ENCODE measurements at regions not wholly inside any gene's neighbourhood (a gene's known extent, or its start where the extent isn't known, plus 50 kb on each side); places are given as distances from the start of the nearest gene placed in this dataset.
"Not testable (repeated sequence)": the region's sequence is repeated elsewhere in the genome, so short reads cannot be mapped to it uniquely, and the experiment has no call there.

DNA sequence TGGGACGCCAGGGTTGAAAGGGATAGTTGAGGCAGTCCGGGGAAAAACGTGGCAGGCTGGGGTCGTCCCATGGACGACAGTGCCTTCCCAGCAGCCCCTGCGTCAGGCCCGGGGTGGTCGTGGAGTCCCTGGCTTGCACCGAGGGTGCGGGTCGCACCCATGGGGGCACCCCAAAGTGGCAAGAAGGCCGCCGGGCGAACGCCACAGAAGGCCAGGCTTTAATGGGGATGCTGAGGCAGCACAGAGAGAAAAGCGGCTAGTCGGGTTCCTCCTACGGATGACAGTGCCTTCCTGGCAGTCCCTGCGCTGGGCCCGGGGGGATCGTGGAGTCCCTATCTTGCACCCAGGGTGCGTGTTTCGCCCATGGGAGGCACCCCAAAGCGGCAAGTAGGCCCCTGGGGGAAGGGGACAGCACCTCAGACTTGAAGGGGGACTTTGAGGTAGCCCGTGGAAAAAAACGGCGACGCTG, 158.6 kb upstream of the ALG10B start:
- no peak for DNase-seq (ENCODE audit: low read depth, low spot score)

DNA sequence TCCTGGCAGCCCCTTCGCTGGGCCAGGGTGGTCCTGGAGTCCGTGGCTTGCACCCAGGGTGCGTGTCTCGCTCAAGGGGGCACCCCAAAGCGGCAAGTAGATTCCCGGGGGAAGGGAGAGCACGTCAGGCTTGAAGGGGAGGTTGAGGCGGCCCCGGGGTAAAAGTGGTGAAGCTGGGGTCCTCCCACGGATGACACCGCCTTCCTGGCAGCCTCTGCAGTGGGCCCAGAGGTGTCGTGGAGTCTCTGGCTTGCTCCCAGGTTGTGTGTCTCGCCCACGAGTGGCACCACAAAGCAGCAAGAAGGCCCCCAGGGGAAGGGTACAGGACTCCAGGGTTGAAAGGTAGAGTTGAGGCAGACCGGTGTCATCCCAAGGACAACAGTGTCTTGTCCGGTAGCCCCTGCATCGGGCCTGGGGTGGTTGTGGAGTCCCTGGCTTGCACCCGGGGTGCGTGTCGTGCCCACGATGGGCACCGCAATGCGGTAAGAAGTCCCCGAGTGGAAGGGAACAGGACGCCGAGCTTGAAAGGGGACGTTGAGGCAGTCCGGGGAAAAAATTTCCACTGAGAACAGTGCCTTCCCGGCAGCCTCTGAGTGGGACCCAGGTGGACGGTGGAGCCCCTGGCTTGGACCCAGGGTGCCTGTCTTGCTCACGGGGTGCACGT, 158.0 kb upstream of the ALG10B start:
- no peak for DNase-seq (ENCODE audit: low read depth, low spot score)

DNA sequence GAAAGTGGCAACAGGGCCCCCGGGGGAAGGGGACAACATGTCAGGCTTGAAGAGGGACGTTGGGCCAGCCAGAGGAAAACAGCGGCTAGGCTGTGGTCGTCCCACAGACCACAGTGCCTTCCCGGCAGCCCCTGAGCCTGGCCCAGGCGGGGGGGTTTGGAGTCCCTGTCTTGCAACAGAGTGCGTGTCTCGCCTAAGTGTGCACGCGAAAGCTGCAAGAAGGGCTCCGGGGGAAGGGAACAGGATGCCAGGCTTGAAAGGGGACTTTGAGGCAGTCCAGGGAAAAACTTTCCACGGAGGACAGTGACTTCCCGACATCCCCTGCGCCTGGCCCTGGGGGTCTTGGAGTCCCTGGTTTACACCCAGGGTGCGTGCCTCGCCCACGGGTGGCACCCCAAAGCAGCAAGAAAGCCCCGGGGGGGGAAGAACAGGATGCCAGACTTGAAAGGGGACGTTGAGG, 157.5 kb upstream of the ALG10B start:
- no peak for DNase-seq (ENCODE audit: low read depth, low spot score)

DNA sequence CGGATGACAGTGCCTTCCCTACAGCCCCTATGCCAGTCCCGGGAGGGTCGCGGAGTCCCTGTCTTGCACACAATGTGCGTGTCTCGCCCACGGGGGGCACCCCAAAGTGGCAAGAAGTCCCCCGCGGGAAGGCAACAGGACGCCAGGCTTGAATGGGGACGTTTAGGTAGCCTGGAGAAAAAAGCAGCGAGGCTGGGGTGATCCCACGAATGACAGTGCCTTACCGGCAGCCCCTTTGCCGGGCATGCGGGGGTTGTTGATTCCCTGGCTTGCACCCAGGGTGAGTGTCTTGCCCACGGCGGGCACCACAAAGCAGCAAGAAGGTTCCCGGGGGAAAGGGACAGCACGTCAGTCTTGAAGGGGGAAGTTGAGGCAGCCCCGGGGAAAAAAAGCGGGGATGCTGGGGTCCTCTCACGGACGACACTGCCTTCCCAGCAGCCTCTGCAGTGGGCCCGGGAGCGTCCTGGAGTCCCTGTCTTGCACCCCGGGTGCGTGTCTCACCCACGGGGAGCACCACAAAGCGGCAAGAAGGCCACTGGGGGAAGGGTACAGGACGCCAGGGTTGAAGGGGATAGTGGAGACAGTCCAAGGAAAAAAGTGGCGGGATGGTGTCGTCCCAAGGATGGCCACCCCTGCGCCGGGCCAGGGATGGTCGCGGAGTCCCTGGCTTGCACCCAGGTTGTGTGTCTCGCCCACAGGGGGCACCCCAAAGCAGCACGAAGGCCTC, 156.8 kb upstream of the ALG10B start:
- no peak for DNase-seq (ENCODE audit: low read depth, low spot score)

DNA sequence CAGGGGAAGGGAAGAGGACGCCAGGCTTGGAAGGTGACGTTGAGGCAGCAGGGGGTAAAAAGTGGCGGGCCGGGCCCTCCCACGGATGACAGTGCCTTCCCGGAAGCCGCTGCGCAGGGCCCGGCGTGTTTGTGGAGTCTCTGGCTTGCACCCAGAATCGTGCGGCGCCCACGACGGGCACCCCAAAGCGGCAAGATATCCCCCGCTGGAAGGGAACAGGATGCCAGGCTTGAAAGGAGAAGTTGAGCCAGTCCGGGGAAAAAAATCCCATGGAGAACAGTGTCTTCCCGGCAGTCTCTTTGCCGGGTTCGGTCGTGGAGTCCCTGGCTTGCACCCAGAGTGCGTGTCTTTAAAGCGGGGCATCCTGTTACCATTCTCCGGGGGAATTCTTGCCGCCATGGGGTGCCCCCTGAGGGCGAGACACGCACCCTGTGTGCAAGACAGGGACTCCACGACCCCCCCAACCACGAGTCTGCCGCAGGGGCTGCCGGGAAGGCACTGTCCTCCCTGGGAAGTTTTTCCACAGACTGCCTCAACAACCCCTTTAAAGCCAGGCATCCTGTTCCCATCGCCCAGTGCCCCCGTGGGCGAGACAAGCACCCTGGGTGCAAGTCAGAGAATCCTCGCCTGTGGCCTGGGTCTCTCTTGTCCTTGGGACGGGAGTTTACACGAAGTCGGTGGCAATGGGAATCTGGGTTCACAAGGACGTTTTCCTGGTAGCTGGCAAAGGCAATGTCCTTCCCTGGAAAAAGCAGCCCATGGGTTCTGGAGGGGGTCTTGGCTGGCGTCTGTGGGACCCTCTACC, 156.1 kb upstream of the ALG10B start:
- no peak for DNase-seq (ENCODE audit: low read depth, low spot score)

DNA sequence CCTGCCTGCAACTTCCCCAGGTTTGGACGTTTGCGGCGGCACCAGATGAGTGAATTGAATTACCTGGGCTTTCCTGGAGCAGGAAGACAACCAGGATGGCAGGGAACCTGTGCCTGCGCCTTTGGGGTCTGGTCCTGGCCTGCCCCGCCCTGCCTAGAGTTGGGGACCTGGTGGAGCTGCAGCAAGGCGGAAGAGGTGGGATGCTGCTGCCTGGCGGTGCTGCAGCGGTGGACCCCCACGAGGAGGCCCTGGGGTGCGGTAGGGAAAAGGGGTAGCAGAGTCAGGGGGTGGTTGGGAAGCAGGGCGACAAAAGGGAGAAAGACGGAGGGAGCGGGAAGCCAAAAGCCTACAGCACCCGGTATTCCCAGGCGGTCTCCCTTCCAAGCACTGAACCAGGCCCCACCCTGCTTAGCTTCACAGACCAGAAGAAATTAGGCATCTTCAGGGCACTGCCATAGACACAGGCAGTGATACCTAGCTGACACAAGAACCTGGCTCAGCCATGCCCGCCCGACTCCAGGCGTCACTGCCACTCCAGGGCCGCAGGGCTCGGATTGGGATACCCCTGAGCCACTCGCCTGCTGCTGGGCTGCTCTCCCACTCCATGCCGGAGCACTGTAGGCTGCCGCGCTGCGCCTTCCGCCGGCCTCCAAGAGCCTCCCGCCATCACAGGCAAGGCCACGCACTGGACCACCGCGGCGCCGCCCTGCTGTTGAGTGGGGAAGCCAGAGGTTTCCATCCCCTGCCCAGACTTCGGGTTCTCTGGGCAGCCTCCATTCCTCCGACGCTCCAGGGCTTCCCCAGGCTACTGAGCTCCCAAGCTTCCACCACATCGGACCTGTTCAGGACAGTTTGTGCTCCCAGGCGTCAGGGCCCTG, 155.2 kb upstream of the ALG10B start:
- DNase-seq (ENCODE audit: low read depth, low spot score): no peak

DNA sequence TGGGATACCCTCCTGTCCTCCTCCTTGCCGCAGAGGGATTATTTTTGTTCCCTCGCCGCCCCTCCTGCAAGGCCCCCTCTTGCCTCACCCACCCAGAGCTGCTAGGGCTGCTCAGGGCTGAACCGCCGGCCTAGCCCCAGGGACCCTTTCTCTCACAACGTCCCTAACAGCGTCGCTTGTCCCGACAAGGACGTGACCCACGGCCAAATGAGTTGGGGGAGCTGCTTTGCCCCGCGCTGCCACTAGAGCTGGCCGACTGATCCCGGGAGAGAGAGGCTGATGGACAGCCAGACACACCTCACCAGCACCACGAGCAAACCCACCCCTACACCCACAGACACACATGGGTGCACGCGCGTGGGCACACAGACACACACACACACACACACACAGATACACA, 154.6 kb upstream of the ALG10B start:
- no peak for DNase-seq (ENCODE audit: low read depth, low spot score)

DNA sequence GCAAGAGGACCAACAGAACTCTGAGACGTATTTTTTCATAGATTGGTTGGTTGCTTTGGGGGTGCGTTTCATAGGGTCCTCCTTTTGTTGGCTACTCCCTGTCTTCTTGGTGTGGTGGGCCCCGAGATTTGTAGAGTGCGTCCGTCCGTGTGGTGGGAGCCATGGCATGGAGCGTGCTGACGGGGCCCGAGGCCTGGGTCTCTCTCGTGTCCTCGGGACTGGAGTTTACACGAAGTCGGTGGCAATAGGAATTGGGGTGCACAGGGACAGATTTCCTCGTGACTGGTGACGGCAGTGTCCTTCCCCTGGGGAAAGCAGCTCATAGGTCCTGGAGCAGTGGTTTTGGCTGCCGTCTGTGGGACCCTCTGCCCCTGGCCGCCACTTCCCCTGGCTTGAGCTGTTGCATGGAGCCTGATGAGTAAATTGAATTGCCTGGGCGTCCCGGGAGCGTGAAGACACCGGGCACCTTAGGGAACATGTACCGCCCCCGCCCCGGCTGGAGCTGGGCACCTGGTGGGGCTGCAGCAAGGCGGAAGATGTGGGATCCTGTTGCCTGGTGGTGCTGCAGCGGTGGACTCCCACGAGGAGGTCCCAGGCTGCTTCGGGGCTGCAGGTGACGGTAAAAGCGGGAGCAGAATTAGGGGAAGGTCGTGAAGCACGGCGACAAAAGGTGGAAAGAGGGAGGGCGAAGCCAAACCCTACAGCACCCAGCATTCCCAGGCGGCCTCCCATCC, 153.7 kb upstream of the ALG10B start:
- DNase-seq (ENCODE audit: low read depth, low spot score): no peak

DNA sequence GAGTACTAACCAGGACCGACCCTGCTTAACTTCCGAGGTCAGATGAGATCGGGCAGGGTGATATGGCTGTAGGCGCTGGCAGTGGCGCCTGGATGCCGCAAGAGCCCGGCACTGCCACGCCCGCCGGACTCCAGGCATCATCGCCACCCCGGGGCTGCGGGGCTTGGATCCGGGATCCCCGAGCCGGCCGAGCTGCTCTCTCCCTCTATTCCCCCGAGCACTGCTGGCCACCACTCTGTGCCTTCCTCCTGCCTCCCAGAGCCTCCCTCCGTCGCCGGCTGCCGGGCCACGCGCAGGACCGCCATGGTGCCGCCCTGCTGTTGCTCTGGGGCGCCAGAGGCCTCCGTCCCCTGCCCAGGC, 153.2 kb upstream of the ALG10B start:
- no peak for DNase-seq (ENCODE audit: low read depth, low spot score)

DNA sequence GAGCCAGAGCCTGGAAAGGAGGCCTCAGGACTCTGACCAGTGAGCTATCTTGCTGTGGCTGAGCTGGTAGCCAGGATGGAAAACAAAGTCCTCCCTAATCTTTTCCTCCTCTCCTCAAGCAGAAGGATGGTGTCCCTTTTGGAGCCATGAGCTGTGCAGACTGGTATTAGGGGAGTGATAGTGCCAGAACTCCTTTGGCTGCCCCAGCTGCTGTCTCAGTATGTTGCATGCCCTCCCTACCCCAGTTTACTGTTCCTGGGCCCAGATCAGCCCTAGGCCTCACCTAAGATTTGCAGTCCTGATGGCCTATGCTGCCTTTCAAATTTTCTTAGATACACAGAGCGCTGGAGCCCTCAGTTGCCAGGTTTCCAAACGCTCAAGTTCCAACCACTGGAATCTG, 150.3 kb upstream of the ALG10B start:
- no peak for DNase-seq (ENCODE audit: low read depth, low spot score)

DNA sequence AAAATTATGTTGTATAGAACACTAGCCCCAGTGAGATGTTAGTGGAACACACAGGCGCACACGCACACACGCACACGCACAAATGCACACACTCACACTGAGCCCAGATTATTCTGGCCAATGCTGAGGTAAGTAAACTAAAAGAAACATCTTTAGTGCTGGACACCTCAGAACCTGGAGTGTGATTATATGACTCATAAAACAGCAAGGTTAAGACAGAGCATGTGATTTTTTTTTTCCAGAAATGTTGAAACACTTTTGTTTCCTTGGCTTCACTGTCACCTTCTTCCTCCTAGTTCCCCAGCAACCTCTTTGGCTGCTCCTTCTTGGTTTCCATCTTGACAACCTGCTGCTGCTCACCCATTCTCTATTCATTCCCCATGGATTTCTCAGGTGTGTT, 141.0 kb upstream of the ALG10B start:
- DNase-seq (ENCODE audit: low read depth, low spot score): no peak

DNA sequence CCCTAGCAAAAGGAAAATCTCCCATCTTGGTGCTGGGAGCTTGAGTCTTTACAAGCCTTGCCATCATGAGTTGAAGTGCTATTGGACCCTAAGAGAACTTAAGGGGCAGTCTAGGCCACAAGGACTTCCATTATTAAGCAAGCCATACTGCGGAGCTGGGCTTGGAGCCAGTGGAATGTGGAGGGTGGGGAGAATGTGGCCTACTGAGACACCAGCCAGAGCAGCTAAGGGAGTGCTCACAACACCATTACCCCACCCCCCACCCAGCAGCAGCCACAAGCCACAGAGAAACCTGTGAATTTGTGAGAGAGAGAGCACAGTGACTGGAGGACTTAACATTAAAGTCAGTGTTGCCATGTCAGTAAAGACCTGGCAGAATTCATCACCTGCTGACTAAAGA, 133.0 kb upstream of the ALG10B start:
- DNase-seq (ENCODE audit: low read depth, low spot score): not testable (repeated sequence)

DNA sequence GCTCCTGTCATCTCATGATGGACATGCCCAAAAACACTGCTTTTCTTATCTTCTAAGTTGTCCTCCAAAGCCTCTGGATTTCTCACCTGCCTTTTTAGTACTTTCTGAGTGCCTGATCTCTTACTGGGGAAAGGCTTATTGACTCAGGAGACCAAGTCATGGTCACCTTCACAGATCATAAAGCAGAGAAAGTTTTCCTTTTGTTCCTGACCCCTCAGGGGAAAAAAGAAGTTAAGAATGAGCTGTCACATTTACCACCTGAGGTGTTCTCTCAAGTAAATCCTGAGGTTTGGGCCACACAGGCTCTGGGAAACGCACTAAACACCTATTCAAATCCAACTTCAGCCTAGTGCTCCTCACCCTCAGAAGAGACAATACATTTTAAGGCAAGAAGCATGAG, 119.3 kb upstream of the ALG10B start:
- DNase-seq (ENCODE audit: low read depth, low spot score): not testable (repeated sequence)

DNA sequence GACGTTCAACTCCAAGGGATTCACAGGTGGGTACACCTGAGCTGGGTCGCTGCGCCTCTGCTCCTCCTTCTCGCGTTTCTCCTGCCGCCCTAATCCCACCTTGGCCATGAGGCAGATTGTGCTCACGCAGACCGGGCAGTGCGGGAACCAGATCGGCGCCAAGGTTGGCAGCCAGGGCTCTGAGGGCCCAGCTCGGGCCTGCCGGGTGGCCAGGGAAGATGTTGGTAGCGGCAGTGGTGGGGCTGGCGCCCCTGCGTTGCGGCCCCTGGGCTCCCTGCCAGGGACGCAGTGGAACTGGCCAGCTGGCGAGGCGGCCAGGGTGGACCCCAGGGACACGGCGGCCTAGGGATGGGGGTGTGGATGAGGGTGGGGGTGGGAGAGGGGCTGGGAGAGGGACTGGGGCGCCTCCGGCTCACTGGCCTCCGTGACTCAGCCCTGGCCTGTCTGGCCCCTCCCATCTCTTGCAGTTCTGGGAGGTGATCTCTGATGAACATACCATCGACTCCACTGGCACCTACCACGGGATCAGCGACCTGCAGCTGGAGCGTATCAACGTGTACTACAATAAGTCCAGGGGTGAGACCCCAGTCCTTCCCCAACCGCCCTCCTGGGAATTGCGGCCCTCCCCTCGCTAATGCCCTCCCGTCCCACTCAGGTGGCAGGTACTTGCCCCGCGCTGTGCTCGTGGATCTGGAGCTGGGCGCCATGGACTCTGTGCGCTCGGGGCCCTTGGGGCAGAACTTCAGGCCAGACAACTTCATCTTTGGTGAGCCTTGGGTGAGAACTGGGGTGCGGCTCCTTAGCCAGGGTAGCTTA, 114.9 kb upstream of the ALG10B start:
- DNase-seq (ENCODE audit: low read depth, low spot score): no peak

DNA sequence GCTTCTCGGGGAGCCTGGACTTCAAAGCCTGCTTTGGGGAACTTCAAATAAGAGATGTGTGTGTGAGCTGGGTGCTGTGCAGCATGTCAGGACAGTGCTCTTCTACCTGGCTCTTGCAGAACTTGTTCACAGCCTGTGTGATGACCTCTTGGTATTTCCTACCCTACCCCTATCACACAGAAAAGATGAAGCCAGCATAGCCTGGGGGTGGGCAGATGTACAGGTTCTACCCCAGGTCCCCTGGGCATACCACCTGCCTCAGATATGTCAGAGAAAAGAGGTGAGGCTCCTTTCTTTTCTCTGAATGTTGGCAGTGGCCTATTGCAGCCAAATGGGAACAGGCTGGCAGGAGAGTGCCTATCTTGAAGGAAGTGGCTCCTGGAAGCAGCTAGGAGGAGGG, 111.7 kb upstream of the ALG10B start:
- DNase-seq (ENCODE audit: low read depth, low spot score): no peak

DNA sequence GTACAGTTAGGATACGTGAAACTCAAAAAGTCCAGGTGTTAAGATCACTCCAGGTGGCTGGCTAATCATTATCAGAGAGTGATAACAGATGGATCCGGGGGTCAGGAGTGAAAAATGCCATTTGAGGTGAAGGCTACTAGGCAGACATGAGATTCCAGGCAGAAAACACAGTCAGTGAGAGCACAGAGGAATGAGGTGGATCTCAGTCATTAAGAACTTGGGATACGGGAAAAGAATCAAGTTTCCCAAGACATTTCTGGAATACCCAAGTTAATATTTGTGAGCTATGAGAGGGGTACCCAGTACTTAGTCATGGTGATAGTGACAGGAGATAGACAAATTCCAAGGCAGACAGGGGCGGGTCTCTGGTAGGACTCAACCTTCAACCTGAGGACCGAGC, 94.6 kb upstream of the ALG10B start:
- no peak for DNase-seq (ENCODE audit: low read depth, low spot score)

DNA sequence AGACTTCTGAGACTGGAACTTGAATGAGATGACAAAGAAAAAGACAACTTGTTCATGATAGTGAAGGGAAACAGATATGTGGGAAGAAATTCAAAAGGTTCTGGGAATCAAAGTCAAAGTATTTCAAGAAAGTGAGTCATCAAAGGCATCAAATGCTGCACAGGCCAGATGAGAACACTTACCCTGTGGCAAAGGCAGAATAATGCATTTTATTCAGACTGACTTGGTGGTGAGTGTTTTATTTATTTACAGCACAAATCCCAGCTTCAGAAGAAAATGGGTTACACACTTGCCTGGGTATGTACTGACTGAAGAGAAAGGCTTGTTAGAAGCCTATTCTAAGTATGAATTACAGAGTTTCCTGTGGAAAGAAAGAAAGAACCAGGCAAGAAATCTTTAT, 78.2 kb upstream of the ALG10B start:
- not testable (repeated sequence) for DNase-seq (ENCODE audit: low read depth, low spot score)

DNA sequence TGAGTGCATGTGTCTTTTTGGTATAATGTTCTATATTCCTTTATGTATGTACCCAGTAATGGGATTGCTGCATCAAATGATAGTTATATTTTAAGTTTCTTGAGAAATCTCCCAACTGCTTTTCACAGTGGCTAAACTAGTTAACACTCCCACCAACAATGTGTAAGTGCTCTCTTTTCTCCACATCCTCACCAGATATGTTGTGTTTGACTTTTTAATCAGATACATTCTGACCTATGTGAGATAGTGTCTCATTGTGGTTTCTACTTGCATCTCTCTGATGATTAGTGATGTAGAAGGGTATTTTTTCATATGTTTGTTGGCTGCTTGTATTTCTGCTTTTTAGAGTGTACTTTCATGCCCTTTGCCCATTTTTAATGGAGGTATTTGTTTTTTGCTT, 62.8 kb upstream of the ALG10B start:
- no peak for DNase-seq (ENCODE audit: low read depth, low spot score)

DNA sequence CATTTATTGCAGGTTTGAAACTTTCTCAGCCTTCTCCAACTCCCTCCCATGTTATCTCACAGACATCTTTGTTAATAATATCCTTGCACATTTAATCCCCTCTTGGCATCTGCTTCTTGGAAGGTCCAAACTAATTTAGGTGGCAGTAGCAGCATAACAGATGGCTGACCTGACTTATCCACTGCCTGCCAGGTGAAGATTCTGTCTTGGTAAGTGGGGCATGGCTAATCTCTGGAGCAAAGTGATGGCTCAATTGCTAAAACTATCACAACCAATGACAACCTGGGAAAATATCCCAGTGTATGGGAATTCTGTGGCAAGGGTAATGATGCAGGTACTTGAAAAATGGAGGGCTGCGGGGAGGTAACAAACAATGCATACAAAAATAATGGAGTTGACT, 58.2 kb upstream of the ALG10B start:
- DNase-seq (ENCODE audit: low read depth, low spot score): no peak
